IMR-90 (cell line): ENCODE measurements at regions not wholly inside any gene's neighbourhood (a gene's known extent, or its start where the extent isn't known, plus 50 kb on each side); places are given as distances from the start of the nearest gene placed in this dataset.

Source experiments
- ATAC-seq: fragments of 200-7000 bp; cut with Tn5 transposase; 2 replicates; pipeline ENCODE4 v1.9.1; 2020; ENCODE audit warnings: low read depth, mild to moderate bottlenecking, moderate library complexity
- BruUV-seq: library from RNA; stranded (reverse); fragments of 400-500 nt; replicated peaks from 2 replicates; lab custom pipeline; 2021; lab: Mats Ljungman, UMichigan
- CTCF ChIA-PET: fragments of 300-600 bp; formaldehyde crosslinking; extraction: SDS; loops from one replicate; lab custom pipeline; 2021; ENCODE audit warnings: antibody characterized with exemption; lab: Yijun Ruan, JAX
- POLR2A ChIA-PET: fragments of 300-600 bp; sonication (Branson Sonifier 250); formaldehyde crosslinking; loops from one replicate; lab custom pipeline; 2022; ENCODE audit warnings: antibody characterized with exemption; ENCODE audit not compliant: unreplicated experiment; lab: Charles Lee
- DNase-seq: peaks from one replicate; pipeline ENCODE4 v3.0.0; 2013
- H2AFZ ChIP-seq: replicated peaks from 2 replicates; pipeline ENCODE3; 2013; ENCODE audit warnings: low read length, mild to moderate bottlenecking; ENCODE audit not compliant: poor library complexity
- H2AK5ac ChIP-seq: 2 replicates; pipeline ENCODE4 v1.6.1; 2013; ENCODE audit warnings: low read depth, low read length, inconsistent platforms
- H2AK9ac ChIP-seq: replicated peaks from 2 replicates; pipeline ENCODE3; 2013; ENCODE audit warnings: mild to moderate bottlenecking, low read depth, low read length, moderate library complexity; ENCODE audit not compliant: poor library complexity
- H2BK120ac ChIP-seq: 2 replicates; pipeline ENCODE4 v1.6.1; 2013; ENCODE audit warnings: low read depth, low read length, inconsistent platforms
- H2BK15ac ChIP-seq: 3 replicates; pipeline ENCODE4 v1.6.1; 2013; ENCODE audit warnings: low read depth, low read length, inconsistent platforms
- H2BK20ac ChIP-seq: 2 replicates; pipeline ENCODE4 v1.6.1; 2013; ENCODE audit warnings: low read depth, mild to moderate bottlenecking, inconsistent platforms, low read length, moderate library complexity
- H2BK5ac ChIP-seq: 2 replicates; pipeline ENCODE4 v1.6.1; 2013; ENCODE audit warnings: mild to moderate bottlenecking, low read depth, low read length, inconsistent platforms; ENCODE audit not compliant: poor library complexity, severe bottlenecking
- H3K14ac ChIP-seq: replicated peaks from 2 replicates; pipeline ENCODE4 v1.6.1; 2013; ENCODE audit warnings: low read depth, low read length, inconsistent platforms
- H3K18ac ChIP-seq: 2 replicates; pipeline ENCODE4 v1.6.1; 2013; ENCODE audit warnings: low read depth, low read length, control low read depth
- H3K23ac ChIP-seq: 2 replicates; pipeline ENCODE4 v1.6.1; 2013; ENCODE audit warnings: low read depth, low read length, inconsistent platforms
- H3K27ac ChIP-seq: 2 replicates; pipeline ENCODE4 v1.5.1; 2013; ENCODE audit warnings: mild to moderate bottlenecking, control low read depth, low read length; ENCODE audit not compliant: insufficient read depth
- H3K27me3 ChIP-seq: 2 replicates; pipeline ENCODE4 v1.6.1; 2013; ENCODE audit warnings: low read length; ENCODE audit not compliant: control insufficient read depth, insufficient read depth
- H3K36me3 ChIP-seq: 2 replicates; pipeline ENCODE4 v1.6.1; 2013; ENCODE audit warnings: low read length, mixed read lengths; ENCODE audit not compliant: control insufficient read depth, insufficient read depth
- H3K4ac ChIP-seq: 2 replicates; pipeline ENCODE4 v1.6.1; 2013; ENCODE audit warnings: low read depth, low read length, inconsistent platforms
- H3K4me1 ChIP-seq: 2 replicates; pipeline ENCODE4 v1.6.1; 2013; ENCODE audit warnings: low read length, mixed read lengths; ENCODE audit not compliant: control insufficient read depth, insufficient read depth
- H3K4me2 ChIP-seq: 2 replicates; pipeline ENCODE4 v1.6.1; 2013; ENCODE audit warnings: low read depth, mild to moderate bottlenecking, control low read depth, low read length, moderate library complexity
- H3K4me3 ChIP-seq: 2 replicates; pipeline ENCODE4 v1.5.1; 2013; ENCODE audit warnings: low read depth, mild to moderate bottlenecking, control low read depth, low read length, moderate library complexity; ENCODE audit not compliant: insufficient read depth
- H3K56ac ChIP-seq: 2 replicates; pipeline ENCODE4 v1.6.1; 2013; ENCODE audit warnings: low read length, inconsistent platforms; ENCODE audit not compliant: insufficient read depth; ENCODE audit errors: extremely low read depth
- H3K79me1 ChIP-seq, 2 experiments: 2 replicates each; pipeline ENCODE4 v1.6.1; 2013; ENCODE audit warnings: low read length in 2 of 2, inconsistent platforms in 1 of 2, low read depth in 1 of 2
- H3K9ac ChIP-seq: 2 replicates; pipeline ENCODE4 v1.6.1; 2013; ENCODE audit warnings: low read depth, low read length, control low read depth
- H3K9me1 ChIP-seq: 2 replicates; pipeline ENCODE4 v1.6.1; 2013; ENCODE audit warnings: low read length, inconsistent platforms; ENCODE audit not compliant: insufficient read depth
- H3K9me3 ChIP-seq: 2 replicates; pipeline ENCODE4 v1.6.1; 2013; ENCODE audit warnings: low read length; ENCODE audit not compliant: control insufficient read depth, insufficient read depth
- H4K20me1 ChIP-seq: 2 replicates; pipeline ENCODE4 v1.6.1; 2013; ENCODE audit warnings: low read length, inconsistent platforms; ENCODE audit not compliant: insufficient read depth
- H4K5ac ChIP-seq: 2 replicates; pipeline ENCODE4 v1.6.1; 2013; ENCODE audit warnings: mild to moderate bottlenecking, low read depth, low read length, control low read depth
- H4K8ac ChIP-seq, 2 experiments: 2 replicates each; pipeline ENCODE4 v1.6.1; 2013; ENCODE audit warnings: low read depth in 2 of 2, low read length in 2 of 2, control low read depth in 1 of 2, inconsistent platforms in 1 of 2
- H4K91ac ChIP-seq: 2 replicates; pipeline ENCODE4 v1.6.1; 2013; ENCODE audit warnings: low read depth, low read length, inconsistent platforms; ENCODE audit not compliant: insufficient read depth
- BHLHE40 ChIP-seq: fragments of 150-350 bp; IDR thresholded peaks from 2 replicates; pipeline ENCODE4 v1.6.1; 2016; ENCODE audit warnings: mild to moderate bottlenecking, low read depth, low read length
- CEBPB ChIP-seq: IDR thresholded peaks from 2 replicates; pipeline ENCODE4 v1.6.1; 2012; ENCODE audit warnings: low read depth, low read length, improper control_type of control experiment
- CHD1 ChIP-seq: IDR thresholded peaks from 2 replicates; pipeline ENCODE4 v1.6.1; 2012; ENCODE audit warnings: low read depth, low read length, improper control_type of control experiment
- CTCF ChIP-seq: conservative IDR thresholded peaks from 2 replicates; pipeline ENCODE4 v1.5.1; 2012; ENCODE audit warnings: mild to moderate bottlenecking, low read depth, low read length, improper control_type of control experiment
- FOS ChIP-seq: fragments of 150-350 bp; IDR thresholded peaks from 2 replicates; pipeline ENCODE4 v1.6.1; 2016; ENCODE audit warnings: low read depth, low read length
- MAFK ChIP-seq: IDR thresholded peaks from 2 replicates; pipeline ENCODE4 v1.6.1; 2012; ENCODE audit warnings: low read depth, low read length, improper control_type of control experiment
- MAZ ChIP-seq: IDR thresholded peaks from 2 replicates; pipeline ENCODE4 v1.6.1; 2012; ENCODE audit warnings: low read depth, mild to moderate bottlenecking, low read length, improper control_type of control experiment, moderate library complexity, borderline replicate concordance
- MXI1 ChIP-seq: IDR thresholded peaks from 2 replicates; pipeline ENCODE4 v1.6.1; 2012; ENCODE audit warnings: low read depth, mild to moderate bottlenecking, low read length, moderate library complexity, borderline replicate concordance
- NFE2L2 ChIP-seq: fragments of 150-350 bp; IDR thresholded peaks from 2 replicates; pipeline ENCODE4 v1.6.1; 2016; ENCODE audit warnings: low read depth, mild to moderate bottlenecking, low read length
- POLR2A ChIP-seq: IDR thresholded peaks from 2 replicates; pipeline ENCODE4 v1.6.1; 2012; ENCODE audit warnings: mild to moderate bottlenecking, low read depth, low read length
- RAD21 ChIP-seq: IDR thresholded peaks from 2 replicates; pipeline ENCODE4 v1.6.1; 2012; ENCODE audit warnings: low read length, improper control_type of control experiment
- RCOR1 ChIP-seq: IDR thresholded peaks from 2 replicates; pipeline ENCODE4 v1.6.1; 2012; ENCODE audit warnings: mild to moderate bottlenecking, low read length, improper control_type of control experiment; ENCODE audit not compliant: insufficient replicate concordance
- RFX5 ChIP-seq: IDR thresholded peaks from 2 replicates; pipeline ENCODE4 v1.8.0; 2012; ENCODE audit warnings: low read depth, mild to moderate bottlenecking, low read length, moderate library complexity
- SMC3 ChIP-seq: fragments of 150-350 bp; IDR thresholded peaks from 2 replicates; pipeline ENCODE4 v1.6.1; 2016; ENCODE audit warnings: low read depth, mild to moderate bottlenecking, antibody characterized with exemption, low read length, moderate library complexity
- USF2 ChIP-seq: fragments of 150-350 bp; IDR thresholded peaks from 2 replicates; pipeline ENCODE4 v1.6.1; 2017; ENCODE audit warnings: mild to moderate bottlenecking, antibody characterized with exemption, low read length, low read depth
- WGBS, 2 experiments: methylation state at CpG; one replicate each; pipeline versions ENCODE4 v1.1.5 to v1.1.7; 2013; ENCODE audit warnings: missing lambda C conversion rate in 2 of 2; ENCODE audit not compliant: insufficient read length in 1 of 2; ENCODE audit errors: extremely low coverage in 2 of 2; 5-methylcytosine and 5-hydroxymethylcytosine counted together
- dilution Hi-C: fragments of 300-500 bp; cut with HindIII; formaldehyde crosslinking; loops from one replicate; pipeline ENCODE4 v1.14.3; 2018; ENCODE audit warnings: low sequenced_read_pairs; ENCODE audit not compliant: unreplicated experiment
- in situ Hi-C: fragments of 300-500 bp; cut with MboI; formaldehyde crosslinking; loops from 3 replicates; pipeline ENCODE4 v1.14.3; 2019; ENCODE audit warnings: low sequenced_read_pairs, inconsistent platforms, mixed read lengths
- intact Hi-C: fragments of 100-400 bp; cut with micrococcal nuclease; formaldehyde crosslinking; loops from 2 replicates; pipeline ENCODE4 v1.10.0; 2022
- TF ChIP-seq, protein P1 (sequence below): fragments of 150-350 bp; IDR thresholded peaks from 2 replicates; pipeline ENCODE4 v1.6.1; 2016; ENCODE audit warnings: low read depth, mild to moderate bottlenecking, low read length, moderate library complexity, borderline replicate concordance

- BruUV-seq: no TSS peak
- DNase-seq: no peak
- no peak overlapping the region for H2AFZ ChIP-seq
Measured at GRCh38 chr18:30925795-30926194, 116.7 kb downstream of the DSC3 start.

More at GRCh38 chr18:30925795-30926194, 116.7 kb downstream of the DSC3 start:
- intact Hi-C loops (no loop called here), in situ Hi-C loops (no loop called here), dilution Hi-C loops (no loop called here)
- no peak for ATAC-seq
- Histone ChIP-seq H3K4me1 (no peaks in the 10 kb centered on the region), H4K8ac (no peak overlapping the region), H3K56ac (no peak overlapping the region), H2BK120ac (no peak overlapping the region), H2AK9ac (no peak overlapping the region), H3K4ac (no peak overlapping the region), H2BK15ac (no peak overlapping the region), H3K27me3 (no peaks in the 10 kb centered on the region), H3K4me2 (no peak overlapping the region), H3K9me1 (no peaks in the 10 kb centered on the region), H4K20me1 (no peaks in the 10 kb centered on the region), H3K23ac (no peak overlapping the region), H3K4me3 (no peak overlapping the region), H2BK20ac (no peak overlapping the region), H3K36me3 (no peaks in the 10 kb centered on the region), H2AK5ac (no peak overlapping the region), H3K9ac (no peak overlapping the region), H3K79me1 (no peaks in the 10 kb centered on the region), H4K5ac (no peak overlapping the region), H3K9me3 (peaks cover 3% of the 10 kb centered on the region; the same call in 1 of the 2 replicates), H3K27ac (no peak overlapping the region), H3K18ac (no peak overlapping the region), H2BK5ac (no peak overlapping the region), H4K91ac (no peak overlapping the region), H3K14ac (no peak overlapping the region)
- WGBS, 2 experiments: no CpG with 5 or more reads among the region's 1 CpG
- POLR2A ChIA-PET: no interaction called here
- TF ChIP-seq CEBPB (no peak), BHLHE40 (no peak), SMC3 (no peak), NFE2L2 (no peak), FOS (no peak), POLR2A (no peak), RCOR1 (no peak), MAZ (no peak), MAFK (no peak), CHD1 (no peak), CTCF (no peak), RFX5 (no peak), RAD21 (no peak), USF2 (no peak), MXI1 (no peak)
- TF ChIP-seq, protein P1, sequence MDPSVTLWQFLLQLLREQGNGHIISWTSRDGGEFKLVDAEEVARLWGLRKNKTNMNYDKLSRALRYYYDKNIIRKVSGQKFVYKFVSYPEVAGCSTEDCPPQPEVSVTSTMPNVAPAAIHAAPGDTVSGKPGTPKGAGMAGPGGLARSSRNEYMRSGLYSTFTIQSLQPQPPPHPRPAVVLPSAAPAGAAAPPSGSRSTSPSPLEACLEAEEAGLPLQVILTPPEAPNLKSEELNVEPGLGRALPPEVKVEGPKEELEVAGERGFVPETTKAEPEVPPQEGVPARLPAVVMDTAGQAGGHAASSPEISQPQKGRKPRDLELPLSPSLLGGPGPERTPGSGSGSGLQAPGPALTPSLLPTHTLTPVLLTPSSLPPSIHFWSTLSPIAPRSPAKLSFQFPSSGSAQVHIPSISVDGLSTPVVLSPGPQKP: no peak
- CTCF ChIA-PET: no interaction called here
